H9 (cell line): ENCODE measurements at regions not wholly inside any gene's neighbourhood (a gene's known extent, or its start where the extent isn't known, plus 50 kb on each side); places are given as distances from the start of the nearest gene placed in this dataset.

Experiments
- DNase-seq: peaks from one replicate; pipeline ENCODE4 v3.0.0-alpha.2; 2017
- H2AFZ ChIP-seq: one replicate; pipeline ENCODE4 v1.6.1; 2013; ENCODE audit warnings: mild to moderate bottlenecking, low read length, control low read depth, moderate library complexity
- H2AK5ac ChIP-seq: 2 replicates; pipeline ENCODE4 v1.6.1; 2013; ENCODE audit warnings: low read length, control low read depth, mixed read lengths; ENCODE audit not compliant: insufficient read length
- H2BK120ac ChIP-seq: one replicate; pipeline ENCODE4 v1.6.1; 2013; ENCODE audit warnings: low read depth, mild to moderate bottlenecking, low read length, control low read depth, inconsistent platforms; ENCODE audit not compliant: poor library complexity, severe bottlenecking
- H2BK12ac ChIP-seq: 2 replicates; pipeline ENCODE4 v1.6.1; 2013; ENCODE audit warnings: low read length, control low read depth, mixed read lengths, low read depth; ENCODE audit not compliant: insufficient read length
- H2BK15ac ChIP-seq: 2 replicates; pipeline ENCODE4 v1.6.1; 2013; ENCODE audit warnings: low read depth, low read length, control low read depth
- H2BK20ac ChIP-seq: one replicate; pipeline ENCODE4 v1.6.1; 2013; ENCODE audit warnings: low read depth, mild to moderate bottlenecking, low read length, control low read depth, inconsistent platforms; ENCODE audit not compliant: poor library complexity, severe bottlenecking
- H2BK5ac ChIP-seq: 2 replicates; pipeline ENCODE4 v1.6.1; 2013; ENCODE audit warnings: low read length, control low read depth, mixed read lengths; ENCODE audit not compliant: insufficient read length
- H3K14ac ChIP-seq: 2 replicates; pipeline ENCODE4 v1.6.1; 2013; ENCODE audit warnings: low read length, control low read depth; ENCODE audit not compliant: insufficient read depth
- H3K18ac ChIP-seq: 2 replicates; pipeline ENCODE4 v1.6.1; 2013; ENCODE audit warnings: low read depth, mild to moderate bottlenecking, mixed read lengths, low read length, control low read depth; ENCODE audit not compliant: insufficient read length
- H3K23ac ChIP-seq: 2 replicates; pipeline ENCODE4 v1.6.1; 2013; ENCODE audit warnings: low read length, control low read depth, mixed read lengths, low read depth; ENCODE audit not compliant: insufficient read length
- H3K23me2 ChIP-seq: 2 replicates; pipeline ENCODE4 v1.6.1; 2013; ENCODE audit warnings: low read depth, mild to moderate bottlenecking, mixed read lengths, low read length, control low read depth; ENCODE audit not compliant: insufficient read length, poor library complexity, severe bottlenecking
- H3K27ac ChIP-seq: 2 replicates; pipeline ENCODE4 v1.5.1; 2013; ENCODE audit warnings: low read length, control low read depth, mixed read lengths, low read depth; ENCODE audit not compliant: insufficient read length
- H3K27me3 ChIP-seq: 2 replicates; pipeline ENCODE4 v1.6.1; 2013; ENCODE audit warnings: low read length, control low read depth, inconsistent platforms; ENCODE audit not compliant: insufficient read depth
- H3K4ac ChIP-seq: 2 replicates; pipeline ENCODE4 v1.6.1; 2013; ENCODE audit warnings: low read depth, mild to moderate bottlenecking, control low read depth, inconsistent platforms, low read length, moderate library complexity
- H3K4me1 ChIP-seq: 2 replicates; pipeline ENCODE4 v1.6.1; 2013; ENCODE audit warnings: low read length, control low read depth, inconsistent platforms; ENCODE audit not compliant: insufficient read depth
- H3K4me2 ChIP-seq: 2 replicates; pipeline ENCODE4 v1.6.1; 2013; ENCODE audit warnings: low read length, control low read depth, mixed read lengths; ENCODE audit not compliant: insufficient read length, insufficient read depth
- H3K56ac ChIP-seq: 2 replicates; pipeline ENCODE4 v1.6.1; 2013; ENCODE audit warnings: low read depth, mild to moderate bottlenecking, mixed read lengths, low read length, control low read depth; ENCODE audit not compliant: insufficient read length
- H3K79me1 ChIP-seq: 2 replicates; pipeline ENCODE4 v1.6.1; 2013; ENCODE audit warnings: low read depth, mild to moderate bottlenecking, moderate library complexity, low read length, control low read depth, inconsistent platforms; ENCODE audit not compliant: insufficient read depth, poor library complexity, severe bottlenecking
- H3K79me2 ChIP-seq: 2 replicates; pipeline ENCODE4 v1.6.1; 2013; ENCODE audit warnings: low read length, control low read depth, inconsistent platforms; ENCODE audit not compliant: insufficient read depth
- H3K9ac ChIP-seq: 2 replicates; pipeline ENCODE4 v1.6.1; 2013; ENCODE audit warnings: low read length, control low read depth, mixed read lengths; ENCODE audit not compliant: insufficient read length; ENCODE audit errors: extremely low read depth
- H3K9me3 ChIP-seq: one replicate; pipeline ENCODE4 v1.6.1; 2013; ENCODE audit warnings: low read depth, low read length, inconsistent platforms; ENCODE audit not compliant: control insufficient read depth
- H3T11ph ChIP-seq: one replicate; pipeline ENCODE4 v1.6.1; 2013; ENCODE audit warnings: mild to moderate bottlenecking, low read length, control low read depth, inconsistent platforms
- H4K20me1 ChIP-seq: one replicate; pipeline ENCODE4 v1.6.1; 2013; ENCODE audit not compliant: control insufficient read depth, insufficient read length, insufficient read depth
- H4K5ac ChIP-seq: 2 replicates; pipeline ENCODE4 v1.6.1; 2013; ENCODE audit warnings: low read depth, mild to moderate bottlenecking, mixed read lengths, low read length, control low read depth; ENCODE audit not compliant: insufficient read length
- H4K8ac ChIP-seq: replicated peaks from 2 replicates; pipeline ENCODE4 v1.6.1; 2013; ENCODE audit warnings: low read length, control low read depth, mixed read lengths, low read depth; ENCODE audit not compliant: insufficient read length
- H4K91ac ChIP-seq: 2 replicates; pipeline ENCODE4 v1.6.1; 2013; ENCODE audit warnings: low read depth, mild to moderate bottlenecking, moderate library complexity, mixed read lengths, low read length, control low read depth; ENCODE audit not compliant: insufficient read length
- H3K27ac Mint-ChIP-seq, 3 experiments: 2 replicates in 2 of 3; 3 replicates in 1 of 3; pipeline ENCODE4 v1.8.0; 2020 to 2021; ENCODE audit warnings: mixed read lengths in 3 of 3, mild to moderate bottlenecking in 1 of 3, moderate library complexity in 1 of 3
- H3K27me3 Mint-ChIP-seq: 2 replicates; pipeline ENCODE4 v1.8.0; 2021; ENCODE audit warnings: low read depth, mild to moderate bottlenecking, moderate library complexity, mixed read lengths
- H3K36me3 Mint-ChIP-seq, 3 experiments: 2 replicates in 2 of 3; 3 replicates in 1 of 3; pipeline ENCODE4 v1.8.0; 2020 to 2021; ENCODE audit warnings: low read depth in 3 of 3, mixed read lengths in 3 of 3; ENCODE audit not compliant: insufficient read depth in 1 of 3
- H3K4me1 Mint-ChIP-seq, 2 experiments: 2 replicates each; pipeline ENCODE4 v1.8.0; 2020; ENCODE audit warnings: mixed read lengths in 2 of 2
- H3K4me3 Mint-ChIP-seq, 2 experiments: 2 replicates in 1 of 2; 3 replicates in 1 of 2; pipeline ENCODE4 v1.8.0; 2020 to 2021; ENCODE audit warnings: mild to moderate bottlenecking in 2 of 2, mixed read lengths in 2 of 2, moderate library complexity in 1 of 2
- H3K9me3 Mint-ChIP-seq, 2 experiments: 2 replicates in 1 of 2; 3 replicates in 1 of 2; pipeline ENCODE4 v1.8.0; 2020; ENCODE audit warnings: mild to moderate bottlenecking in 2 of 2, mixed read lengths in 2 of 2, moderate library complexity in 1 of 2
- CTCF ChIP-seq: fragments of 200-600 bp; sonication (generic); conservative IDR thresholded peaks from 3 replicates; pipeline ENCODE4 v1.8.0; 2021; ENCODE audit warnings: antibody characterized with exemption, mild to moderate bottlenecking
- WGBS: extraction: QIAGEN DNeasy Blood & Tissue Kit; methylation state at CpG from one replicate; pipeline ENCODE4 v1.1.7; 2013; ENCODE audit warnings: missing lambda C conversion rate, low lambda C conversion rate, mixed read lengths; ENCODE audit not compliant: insufficient read length; ENCODE audit errors: extremely low coverage; 5-methylcytosine and 5-hydroxymethylcytosine counted together

GRCh38 chr2:12231288-12231687 is 484.9 kb downstream of the LPIN1 start:
- no peak overlapping the region for H2BK12ac ChIP-seq
- TF ChIP-seq CTCF = no peak
- no peak overlapping the region for H3T11ph ChIP-seq
- H4K91ac ChIP-seq = no peak overlapping the region
- H3K4me1 ChIP-seq = no peaks in the 10 kb centered on the region
- H2BK15ac ChIP-seq = no peak overlapping the region
- H3K23ac ChIP-seq = no peak overlapping the region
- no peak overlapping the region for H4K5ac ChIP-seq
- no peaks in the 10 kb centered on the region for H3K79me2 ChIP-seq
- H4K20me1 ChIP-seq = no peaks in the 10 kb centered on the region
- no CpG with 5 or more reads among the region's 2 CpGs for WGBS
- no peak overlapping the region for H2BK120ac ChIP-seq
- H3K4me2 ChIP-seq = no peak overlapping the region
- no peaks in the 10 kb centered on the region for H3K23me2 ChIP-seq
- H3K27ac ChIP-seq = no peak overlapping the region
- Mint-ChIP-seq H3K36me3 (peaks cover 0 to 1% (median 0%) of the 10 kb centered on the region in 3 experiments; a peak in 1 of 7 replicates), H3K4me1 (no peaks in the 10 kb centered on the region), H3K27me3 (no peaks in the 10 kb centered on the region), H3K9me3 (peaks cover 0 to 3% of the 10 kb centered on the region in 2 experiments; a peak in 1 of 5 replicates), H3K4me3 (no peak overlapping the region), H3K27ac (no peak overlapping the region)
- H3K9me3 ChIP-seq = no peaks in the 10 kb centered on the region
- no peak overlapping the region for H4K8ac ChIP-seq
- no peak overlapping the region for H3K56ac ChIP-seq
- H3K79me1 ChIP-seq = no peaks in the 10 kb centered on the region
- H3K18ac ChIP-seq = no peak overlapping the region
- no peak overlapping the region for H2BK20ac ChIP-seq
- DNase-seq = no peak
- no peaks in the 10 kb centered on the region; the same call in 1 of the 2 replicates for H3K27me3 ChIP-seq
- no peak overlapping the region for H3K14ac ChIP-seq
- H2AFZ ChIP-seq = no peak overlapping the region
- no peak overlapping the region for H2AK5ac ChIP-seq
- H3K9ac ChIP-seq = no peak overlapping the region
- no peak overlapping the region for H3K4ac ChIP-seq
- H2BK5ac ChIP-seq = no peak overlapping the region
